ENCODE measurements at regions not wholly inside any gene's neighbourhood (a gene's known extent, or its start where the extent isn't known, plus 50 kb on each side); places are given as distances from the start of the nearest gene placed in this dataset.

- no peak for DNase-seq (ENCODE audit: low read depth)
Observed at GRCh38 chr7:18081617-18082016, 54.0 kb upstream of the PRPS1L1 start.

GRCh38 chr7:18082169-18082568, 54.5 kb upstream of the PRPS1L1 start:
- DNase-seq (ENCODE audit: low read depth), result no peak

- DNase-seq (ENCODE audit: low read depth), result no peak
Observed at GRCh38 chr7:18086165-18087025, 58.7 kb upstream of the PRPS1L1 start.

GRCh38 chr7:18087026-18087686, 59.5 kb upstream of the PRPS1L1 start:
- no peak for DNase-seq (ENCODE audit: low read depth)

GRCh38 chr7:18087687-18088078, 60.0 kb upstream of the PRPS1L1 start:
- no peak for DNase-seq (ENCODE audit: low read depth)

- no peak for DNase-seq (ENCODE audit: low read depth)
Observed at GRCh38 chr7:18096087-18096486, 68.4 kb upstream of the PRPS1L1 start.

- DNase-seq (ENCODE audit: low read depth), result no peak
Observed at GRCh38 chr7:18102576-18102975, 74.9 kb upstream of the PRPS1L1 start.

GRCh38 chr7:18103436-18104218, 76.0 kb upstream of the PRPS1L1 start:
- no peak for DNase-seq (ENCODE audit: low read depth)

GRCh38 chr7:18109762-18110161, 82.1 kb upstream of the PRPS1L1 start:
- no peak for DNase-seq (ENCODE audit: low read depth)

- DNase-seq (ENCODE audit: low read depth), result no peak
Observed at GRCh38 chr7:18116661-18117060, 89.0 kb upstream of the PRPS1L1 start.

GRCh38 chr7:18117482-18117881, 89.8 kb upstream of the PRPS1L1 start:
- no peak for DNase-seq (ENCODE audit: low read depth)

- DNase-seq (ENCODE audit: low read depth), result no peak
Observed at GRCh38 chr7:18119985-18120384, 92.3 kb upstream of the PRPS1L1 start.

GRCh38 chr7:18123508-18124239, 96.0 kb upstream of the PRPS1L1 start:
- no peak for DNase-seq (ENCODE audit: low read depth)

GRCh38 chr7:18125476-18125875, 97.8 kb upstream of the PRPS1L1 start:
- DNase-seq (ENCODE audit: low read depth), result peak; percentile 40

GRCh38 chr7:18126281-18126680, 98.6 kb upstream of the PRPS1L1 start:
- no peak for DNase-seq (ENCODE audit: low read depth)

GRCh38 chr7:18128846-18129245, 101.2 kb upstream of the PRPS1L1 start:
- DNase-seq (ENCODE audit: low read depth), result no peak

GRCh38 chr7:18132811-18133210, 105.2 kb upstream of the PRPS1L1 start:
- DNase-seq (ENCODE audit: low read depth), result no peak

GRCh38 chr7:18133921-18134320, 106.3 kb upstream of the PRPS1L1 start:
- DNase-seq (ENCODE audit: low read depth), result no peak

- no peak for DNase-seq (ENCODE audit: low read depth)
Observed at GRCh38 chr7:18140943-18141342, 113.3 kb upstream of the PRPS1L1 start.

- DNase-seq (ENCODE audit: low read depth), result no peak
Observed at GRCh38 chr7:18144166-18144565, 116.5 kb upstream of the PRPS1L1 start.

- DNase-seq (ENCODE audit: low read depth), result no peak
Observed at GRCh38 chr7:18145160-18145559, 117.5 kb upstream of the PRPS1L1 start.

- DNase-seq (ENCODE audit: low read depth), result no peak
Observed at GRCh38 chr7:18151422-18151821, 123.8 kb upstream of the PRPS1L1 start.
